HTR-8/SVneo (cell line): ENCODE measurements at regions not wholly inside any gene's neighbourhood (a gene's known extent, or its start where the extent isn't known, plus 50 kb on each side); places are given as distances from the start of the nearest gene placed in this dataset.

Experiments
- DNase-seq: peaks from one replicate; pipeline ENCODE4 v3.0.0; 2011; ENCODE audit warnings: low spot score, mixed read lengths; ENCODE audit not compliant: insufficient read length
- FAIRE-seq: peaks from 2 replicates; lab custom pipeline; 2011; peaks lifted over from hg19 to GRCh38; lab: Jason Lieb, UNC

GRCh38 chr18:46398625-46399024, 258.4 kb downstream of the LOXHD1 start:
- FAIRE-seq (no peak), DNase-seq (no peak)

DNA sequence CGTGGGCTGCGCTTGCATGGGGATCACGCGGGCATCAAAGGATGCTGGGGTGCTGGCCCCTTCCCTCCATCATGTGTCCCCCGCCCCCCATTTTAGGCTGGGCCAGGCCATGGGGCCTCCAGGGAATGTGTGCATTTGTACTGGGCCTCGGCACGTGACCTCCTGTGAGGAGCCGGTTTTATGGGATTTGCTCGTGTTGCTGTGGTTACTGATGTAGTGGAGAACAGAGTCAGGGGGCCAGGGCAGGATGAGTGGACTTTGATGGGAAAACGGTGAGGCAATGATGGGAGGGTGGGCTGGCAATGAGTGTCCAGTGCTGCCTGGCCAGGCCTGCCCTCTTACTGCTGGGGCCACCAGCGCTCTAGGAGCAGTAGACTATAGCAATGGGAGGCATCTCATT, 257.7 kb downstream of the LOXHD1 start:
- no peak for DNase-seq
- no peak for FAIRE-seq

DNA sequence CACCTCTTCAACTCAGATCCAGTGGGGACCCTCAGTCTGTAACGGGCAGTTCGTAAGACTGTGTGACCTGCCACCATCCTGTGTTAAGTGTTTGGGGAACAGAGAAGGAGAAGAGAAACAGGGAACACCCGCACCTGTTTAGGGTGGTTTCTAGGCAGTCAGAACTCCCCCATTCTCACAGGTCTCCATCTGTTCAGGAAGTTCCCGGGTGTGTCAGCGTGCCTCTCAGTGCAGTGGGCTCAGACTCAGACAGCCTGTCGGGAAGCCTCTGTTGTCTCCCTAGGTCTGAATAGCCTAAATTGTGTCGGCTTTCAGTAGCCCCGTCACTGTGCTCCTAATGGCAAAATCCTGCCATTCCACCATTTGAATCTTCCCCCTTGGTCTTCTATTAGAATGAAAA, 256.6 kb downstream of the LOXHD1 start:
- FAIRE-seq = no peak
- DNase-seq = no peak

GRCh38 chr18:46401486-46402070, 255.4 kb downstream of the LOXHD1 start:
- no peak for DNase-seq
- FAIRE-seq = no peak

DNA sequence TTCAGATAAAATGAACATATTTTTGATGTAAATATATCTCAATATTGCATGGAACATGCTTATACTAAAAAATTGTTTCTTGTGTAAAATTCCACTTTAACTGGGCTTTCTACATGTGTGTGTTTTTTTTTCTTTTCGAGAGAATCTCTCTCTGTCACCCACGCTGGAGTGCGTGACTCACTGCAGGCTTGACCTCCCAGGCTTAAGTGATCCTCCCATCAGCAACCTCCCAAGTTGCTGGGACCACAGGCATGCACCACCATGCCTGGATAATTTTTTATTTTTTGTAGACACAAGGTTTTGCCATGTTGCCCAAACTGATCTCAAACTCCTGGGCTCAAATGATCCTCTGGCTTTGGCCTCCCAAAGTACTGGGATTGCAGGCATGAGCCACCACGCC, 254.6 kb downstream of the LOXHD1 start:
- no peak for FAIRE-seq

DNA sequence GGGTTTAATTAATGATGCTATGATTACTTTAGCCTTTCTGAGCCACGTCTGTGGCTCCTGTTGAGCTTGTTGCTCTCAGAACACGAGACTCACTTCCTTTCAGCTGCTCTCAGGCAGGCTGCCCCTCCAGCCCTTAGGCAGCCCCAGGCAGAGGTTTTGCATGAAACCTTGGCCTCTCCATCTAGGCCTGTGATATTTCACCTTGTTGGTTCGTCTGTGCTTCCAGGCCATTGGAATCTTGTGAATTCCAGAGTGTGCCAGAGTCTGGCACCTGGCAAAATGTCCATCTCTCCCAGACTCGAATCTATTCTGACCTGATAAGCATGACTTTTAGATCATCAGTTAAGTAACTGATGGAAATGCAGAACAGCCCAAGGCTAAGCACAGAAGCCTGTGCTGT, 254.1 kb downstream of the LOXHD1 start:
- DNase-seq = no peak
- no peak for FAIRE-seq

More for the DNA sequence above, 254.6 kb downstream of the LOXHD1 start:
- no peak for DNase-seq

- no peak for FAIRE-seq
- DNase-seq = no peak
These were observed 251.0 kb downstream of the LOXHD1 start for GRCh38 chr18:46405832-46406538.

DNA sequence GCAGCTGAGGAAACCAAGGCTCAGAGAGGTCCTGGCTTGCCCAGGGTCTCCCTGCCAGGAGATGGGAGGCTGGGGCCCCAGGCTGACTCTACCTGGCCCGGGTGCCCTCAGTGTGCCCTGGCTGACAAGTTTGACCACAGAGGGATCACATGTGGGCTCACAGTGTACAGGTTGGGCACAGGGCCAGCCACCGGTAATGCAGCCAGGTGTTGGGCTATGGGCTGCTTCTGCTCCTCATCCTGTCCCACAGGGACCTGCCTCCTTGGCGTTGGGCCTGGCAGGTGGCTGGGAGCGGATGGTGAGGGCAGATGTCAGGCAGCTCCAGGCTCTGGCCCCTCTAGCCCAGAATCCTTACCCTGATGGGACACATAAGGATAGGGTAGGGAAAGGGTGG, 250.5 kb downstream of the LOXHD1 start:
- DNase-seq = no peak
- no peak for FAIRE-seq

- no peak for DNase-seq
- no peak for FAIRE-seq
These were observed 249.4 kb downstream of the LOXHD1 start for GRCh38 chr18:46407486-46408166.

DNA sequence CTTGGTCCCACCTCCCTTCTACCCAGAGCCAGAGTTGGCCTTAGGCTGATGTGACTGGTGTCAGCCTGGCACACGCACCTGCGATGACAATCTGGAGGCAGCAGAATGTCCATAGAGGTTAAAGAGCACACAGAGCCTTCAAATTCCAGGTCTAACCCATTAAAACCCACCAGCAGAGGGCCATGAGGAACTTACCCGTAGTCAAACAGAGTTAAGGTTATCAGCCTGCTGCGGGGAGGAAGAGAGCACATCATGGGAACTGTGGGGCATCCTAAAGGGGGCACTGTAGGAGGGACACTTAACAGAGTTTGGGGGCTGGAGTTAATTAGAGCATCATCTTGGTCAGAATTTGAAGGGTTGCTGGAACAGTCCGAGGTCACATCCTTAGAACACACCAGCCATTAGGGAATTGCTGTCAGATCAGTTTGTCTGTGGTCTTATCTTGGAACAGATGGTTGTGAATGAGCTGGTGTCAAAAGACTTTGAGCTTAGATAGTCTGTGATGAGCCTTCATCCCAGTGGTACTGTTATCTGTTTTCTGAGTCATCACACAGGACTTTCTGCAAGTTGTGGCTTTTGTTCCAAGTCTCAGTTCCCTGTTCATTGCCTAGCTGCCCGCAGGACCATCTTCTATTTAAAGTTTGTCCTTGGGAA, 248.6 kb downstream of the LOXHD1 start:
- DNase-seq = no peak
- no peak for FAIRE-seq

DNA sequence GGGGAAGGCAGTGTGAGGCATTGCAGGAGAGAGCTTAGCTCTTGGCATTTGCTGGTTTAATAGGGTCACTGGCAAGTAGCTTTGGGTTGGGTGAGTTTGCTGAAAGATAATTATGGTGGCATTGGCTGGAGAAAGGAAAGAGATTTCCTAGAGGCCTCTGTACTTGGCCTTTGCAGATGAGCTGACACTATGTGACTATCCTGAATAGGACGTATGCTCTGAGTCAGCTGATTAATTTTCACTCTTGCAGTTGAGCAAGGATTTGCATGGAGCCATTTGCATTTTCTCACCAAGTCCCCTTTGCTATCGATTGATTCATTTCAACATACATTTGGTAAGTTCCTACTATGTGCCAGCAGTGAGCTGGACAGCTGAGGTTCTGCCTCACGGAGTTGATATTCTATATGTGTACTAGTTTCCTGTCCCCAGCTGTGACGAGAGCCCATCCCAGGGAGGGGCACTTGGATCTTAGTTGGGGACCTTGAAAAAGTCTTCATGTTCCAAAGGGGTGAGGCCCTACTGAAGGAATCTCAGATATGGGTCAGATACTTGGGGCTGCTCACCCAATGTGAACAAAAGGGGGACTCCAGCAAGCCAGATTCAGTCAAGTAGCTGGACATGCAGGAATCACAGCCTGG, 245.7 kb downstream of the LOXHD1 start:
- no peak for FAIRE-seq
- DNase-seq = no peak

- no peak for FAIRE-seq
- no peak for DNase-seq
These were observed 244.9 kb downstream of the LOXHD1 start for GRCh38 chr18:46411867-46412690.

DNA sequence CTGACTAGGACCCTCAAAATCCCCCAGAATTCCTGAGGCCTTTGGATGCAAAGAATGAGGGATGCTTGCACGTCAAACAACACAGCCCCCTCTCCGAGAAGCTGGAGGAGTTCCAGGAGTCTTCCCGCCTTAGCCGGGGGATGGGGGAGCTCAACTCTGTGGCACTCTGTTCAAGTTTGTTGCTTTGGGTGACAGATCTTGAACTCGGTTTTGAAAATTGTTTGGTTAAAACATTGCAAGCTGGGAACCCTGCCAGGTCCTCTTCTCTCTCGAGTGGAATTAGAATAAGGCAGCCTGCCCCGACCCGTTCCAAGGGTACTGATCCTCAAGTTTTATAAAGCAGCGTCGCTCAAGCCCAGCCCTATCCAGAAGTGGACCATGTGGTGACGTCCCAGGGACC, 244.1 kb downstream of the LOXHD1 start:
- DNase-seq (no peak), FAIRE-seq (no peak)

GRCh38 chr18:46413684-46414083, 243.3 kb downstream of the LOXHD1 start:
- FAIRE-seq (no peak), DNase-seq (no peak)

DNA sequence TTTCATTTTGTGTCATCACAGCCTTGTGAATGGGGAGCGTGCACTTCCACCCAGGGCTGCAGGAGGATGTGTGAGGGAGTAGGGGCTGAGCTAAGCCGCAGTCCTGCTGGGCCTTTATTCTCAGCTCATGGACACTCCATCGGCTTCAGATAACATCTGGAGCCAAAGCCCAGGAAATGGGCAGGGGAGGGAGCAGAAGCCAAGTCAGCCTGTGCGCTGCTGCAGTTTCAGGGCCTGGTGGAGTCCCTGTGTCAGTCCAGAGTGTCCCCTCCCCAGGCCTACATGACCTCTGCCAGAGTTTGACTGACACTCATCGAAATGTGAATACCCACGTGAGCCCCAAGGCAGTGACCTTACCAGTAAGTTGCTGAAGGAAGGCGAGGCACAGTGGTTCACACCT, 242.2 kb downstream of the LOXHD1 start:
- FAIRE-seq (no peak), DNase-seq (no peak)

DNA sequence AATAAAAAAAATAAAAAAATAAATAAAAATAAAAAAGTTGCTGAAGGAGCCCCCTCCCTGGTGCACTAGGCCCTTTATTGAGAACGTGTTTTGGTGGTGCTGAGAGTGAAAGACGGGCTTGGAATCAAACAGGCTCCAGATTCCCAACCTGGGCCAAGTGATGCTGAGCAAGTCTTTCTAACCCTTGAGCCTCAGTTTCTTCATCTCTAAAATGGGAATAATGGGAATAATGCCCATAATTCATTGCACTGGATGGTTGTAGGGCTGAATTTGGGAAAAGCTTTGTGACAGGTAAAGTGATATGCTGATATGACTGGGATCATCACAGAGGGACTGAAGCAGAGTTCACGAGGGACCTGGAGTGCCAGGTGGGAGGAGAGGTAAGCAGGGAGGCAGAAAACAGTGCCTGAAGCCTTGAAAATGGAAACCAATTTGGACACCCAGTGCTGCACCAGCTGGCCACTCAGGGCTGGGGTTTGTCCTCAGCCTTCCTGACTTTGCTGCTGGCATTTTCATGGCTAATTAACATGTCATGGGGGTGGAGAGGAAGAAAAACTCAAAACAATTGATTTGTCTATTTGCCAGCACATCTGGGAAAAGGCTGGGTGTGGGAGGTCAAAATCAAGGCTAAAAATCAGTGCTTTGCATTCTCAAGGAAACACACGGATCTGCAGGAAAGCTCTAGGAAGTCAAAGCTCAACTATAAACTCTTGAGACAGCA, 241.3 kb downstream of the LOXHD1 start:
- FAIRE-seq = no peak
- DNase-seq = no peak

- DNase-seq (no peak), FAIRE-seq (no peak)
These were observed 240.0 kb downstream of the LOXHD1 start for GRCh38 chr18:46416706-46417638.

DNA sequence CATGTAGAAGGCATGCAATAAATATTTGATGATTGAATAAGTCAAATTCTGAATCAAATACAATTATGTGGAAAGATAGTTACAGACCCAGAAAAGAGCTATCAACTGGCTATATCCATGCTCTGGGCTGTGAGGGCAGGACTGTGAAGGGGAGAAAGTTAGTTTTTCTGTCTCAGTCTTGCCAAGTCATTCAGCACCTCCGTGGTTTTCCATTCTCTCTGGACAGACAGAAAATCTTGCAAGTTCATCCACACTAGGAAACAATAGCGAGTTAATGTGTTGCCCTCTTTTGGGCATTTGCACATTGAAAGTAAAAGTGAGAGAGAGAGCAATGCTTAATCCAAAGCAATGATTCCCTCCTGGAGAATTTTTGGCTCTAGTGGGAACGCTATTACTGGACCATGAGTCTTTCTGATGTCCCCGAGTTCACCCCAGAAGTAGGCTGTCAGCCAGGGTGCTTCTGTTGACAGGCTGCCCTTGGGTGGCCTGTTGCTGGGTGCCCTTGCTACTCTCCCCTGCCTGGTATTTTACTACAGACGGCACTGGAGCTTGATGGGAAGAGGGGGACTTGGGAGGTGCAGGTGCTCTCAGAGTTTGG, 238.3 kb downstream of the LOXHD1 start:
- no peak for DNase-seq
- no peak for FAIRE-seq
